HEK293 (cell line): ENCODE measurements at regions not wholly inside any gene's neighbourhood (a gene's known extent, or its start where the extent isn't known, plus 50 kb on each side); places are given as distances from the start of the nearest gene placed in this dataset.

Source experiments
- CTCF ChIA-PET: fragments of 350-600 bp; formaldehyde crosslinking; extraction: SDS; loops from one replicate; lab custom pipeline; 2021; ENCODE audit warnings: antibody characterized with exemption; lab: Yijun Ruan, JAX
- POLR2A ChIA-PET: fragments of 300-600 bp; formaldehyde crosslinking; extraction: SDS; loops from one replicate; lab custom pipeline; 2020; ENCODE audit warnings: antibody characterized with exemption, inconsistent platforms; lab: Yijun Ruan, JAX
- H3K27ac ChIP-seq: fragments of 200-500 bp; sonication (Bioruptor generic); 2 replicates; pipeline ENCODE4 v1.5.1; 2014; ENCODE audit warnings: low read depth, low read length, control low read depth, inconsistent platforms; ENCODE audit errors: extremely low read depth
- H3K36me3 ChIP-seq, 2 experiments: fragments of 200-500 bp in 1 of 2; sonication (Bioruptor generic) in 1 of 2; 1 replicate in 1 of 2; 2 replicates in 1 of 2; pipeline ENCODE4 v1.5.1; 2014 to 2017; ENCODE audit warnings: inconsistent platforms in 2 of 2, low read length in 2 of 2; ENCODE audit not compliant: control insufficient read depth in 2 of 2, insufficient read depth in 1 of 2
- H3K4me1 ChIP-seq: fragments of 200-500 bp; sonication (Bioruptor generic); 2 replicates; pipeline ENCODE4 v1.5.1; 2014; ENCODE audit warnings: mild to moderate bottlenecking, low read length, inconsistent platforms; ENCODE audit not compliant: control insufficient read depth, insufficient read depth
- H3K4me3 ChIP-seq: 2 replicates; pipeline ENCODE4 v1.5.1; 2011; ENCODE audit warnings: low read depth, mild to moderate bottlenecking, control low read depth, low read length, moderate library complexity
- H3K9me3 ChIP-seq: fragments of 200-500 bp; sonication (Bioruptor generic); 2 replicates; pipeline ENCODE4 v1.5.1; 2014; ENCODE audit warnings: low read depth, low read length, inconsistent platforms; ENCODE audit not compliant: control insufficient read depth, insufficient read depth
- INSM2 ChIP-seq: fragments of 450-650 bp; formaldehyde crosslinking; IDR thresholded peaks from 2 replicates; pipeline ENCODE4 v1.5.1; 2016; ENCODE audit warnings: missing biosample characterization, missing genetic modification characterization
- KLF1 ChIP-seq: fragments of 450-650 bp; formaldehyde crosslinking; IDR thresholded peaks from 2 replicates; pipeline ENCODE4 v1.5.1; 2016; ENCODE audit warnings: missing biosample characterization, missing genetic modification characterization
- SALL2 ChIP-seq: fragments of 450-650 bp; formaldehyde crosslinking; IDR thresholded peaks from 2 replicates; pipeline ENCODE4 v1.5.0; 2017; ENCODE audit warnings: missing biosample characterization, mild to moderate bottlenecking, missing genetic modification characterization, borderline replicate concordance
- YY2 ChIP-seq: fragments of 450-650 bp; formaldehyde crosslinking; IDR thresholded peaks from 2 replicates; pipeline ENCODE4 v1.5.1; 2016; ENCODE audit warnings: missing biosample characterization, missing genetic modification characterization
- ZBTB26 ChIP-seq: fragments of 450-650 bp; formaldehyde crosslinking; optimal IDR thresholded peaks from 2 replicates; pipeline ENCODE3; 2016; ENCODE audit warnings: missing biosample characterization, mild to moderate bottlenecking, missing genetic modification characterization
- ZNF138 ChIP-seq: fragments of 450-650 bp; formaldehyde crosslinking; IDR thresholded peaks from 2 replicates; pipeline ENCODE4 v1.5.1; 2016; ENCODE audit warnings: missing biosample characterization, missing genetic modification characterization, borderline replicate concordance
- ZNF174 ChIP-seq: fragments of 450-650 bp; formaldehyde crosslinking; IDR thresholded peaks from 2 replicates; pipeline ENCODE4 v1.5.0; 2017; ENCODE audit warnings: missing biosample characterization, mild to moderate bottlenecking, missing genetic modification characterization
- ZNF26 ChIP-seq: fragments of 450-650 bp; formaldehyde crosslinking; IDR thresholded peaks from 2 replicates; pipeline ENCODE4 v1.5.1; 2016; ENCODE audit warnings: missing biosample characterization, missing genetic modification characterization
- ZNF302 ChIP-seq: fragments of 450-650 bp; formaldehyde crosslinking; IDR thresholded peaks from 2 replicates; pipeline ENCODE4 v1.5.1; 2016; ENCODE audit warnings: missing biosample characterization, missing genetic modification characterization, low read depth
- ZNF426 ChIP-seq: fragments of 450-650 bp; formaldehyde crosslinking; IDR thresholded peaks from 2 replicates; pipeline ENCODE4 v1.5.1; 2017; ENCODE audit warnings: missing biosample characterization, missing genetic modification characterization, mild to moderate bottlenecking, inconsistent platforms, moderate library complexity
- ZNF449 ChIP-seq: fragments of 450-650 bp; formaldehyde crosslinking; IDR thresholded peaks from 2 replicates; pipeline ENCODE4 v1.5.1; 2017; ENCODE audit warnings: missing biosample characterization, mild to moderate bottlenecking, missing genetic modification characterization, moderate library complexity
- ZNF549 ChIP-seq: fragments of 450-650 bp; IDR thresholded peaks from 2 replicates; pipeline ENCODE4 v1.5.1; 2018; ENCODE audit warnings: missing biosample characterization, missing genetic modification characterization, mild to moderate bottlenecking, inconsistent platforms, moderate library complexity
- ZNF626 ChIP-seq: fragments of 450-650 bp; sonication (Bioruptor Pico); formaldehyde crosslinking; IDR thresholded peaks from 2 replicates; pipeline ENCODE4 v1.5.1; 2018; ENCODE audit warnings: missing biosample characterization, missing genetic modification characterization, inconsistent platforms
- TF ChIP-seq, protein P1 (sequence below): fragments of 450-650 bp; formaldehyde crosslinking; IDR thresholded peaks from 2 replicates; pipeline ENCODE4 v1.5.1; 2016; ENCODE audit warnings: missing biosample characterization, missing genetic modification characterization

DNA sequence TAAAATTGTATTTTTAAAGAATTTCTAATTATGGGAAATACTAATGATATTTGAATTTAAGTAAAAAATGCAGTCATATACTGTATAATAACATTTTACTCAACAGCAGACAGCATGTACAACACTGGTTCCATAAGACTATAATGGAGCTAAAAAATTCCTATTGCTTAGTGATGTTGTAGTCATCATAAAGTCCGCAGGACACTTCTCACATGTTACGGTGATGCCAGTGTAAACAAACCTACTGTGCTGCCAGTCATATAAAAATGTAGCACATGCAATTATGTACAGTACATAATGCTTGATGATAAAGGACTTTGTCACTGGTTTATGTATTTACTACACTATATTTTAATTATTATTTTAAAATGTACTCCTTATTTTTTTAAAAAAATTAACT, 629.3 kb downstream of the IPMK start (continued):
- TF ChIP-seq, protein P1, sequence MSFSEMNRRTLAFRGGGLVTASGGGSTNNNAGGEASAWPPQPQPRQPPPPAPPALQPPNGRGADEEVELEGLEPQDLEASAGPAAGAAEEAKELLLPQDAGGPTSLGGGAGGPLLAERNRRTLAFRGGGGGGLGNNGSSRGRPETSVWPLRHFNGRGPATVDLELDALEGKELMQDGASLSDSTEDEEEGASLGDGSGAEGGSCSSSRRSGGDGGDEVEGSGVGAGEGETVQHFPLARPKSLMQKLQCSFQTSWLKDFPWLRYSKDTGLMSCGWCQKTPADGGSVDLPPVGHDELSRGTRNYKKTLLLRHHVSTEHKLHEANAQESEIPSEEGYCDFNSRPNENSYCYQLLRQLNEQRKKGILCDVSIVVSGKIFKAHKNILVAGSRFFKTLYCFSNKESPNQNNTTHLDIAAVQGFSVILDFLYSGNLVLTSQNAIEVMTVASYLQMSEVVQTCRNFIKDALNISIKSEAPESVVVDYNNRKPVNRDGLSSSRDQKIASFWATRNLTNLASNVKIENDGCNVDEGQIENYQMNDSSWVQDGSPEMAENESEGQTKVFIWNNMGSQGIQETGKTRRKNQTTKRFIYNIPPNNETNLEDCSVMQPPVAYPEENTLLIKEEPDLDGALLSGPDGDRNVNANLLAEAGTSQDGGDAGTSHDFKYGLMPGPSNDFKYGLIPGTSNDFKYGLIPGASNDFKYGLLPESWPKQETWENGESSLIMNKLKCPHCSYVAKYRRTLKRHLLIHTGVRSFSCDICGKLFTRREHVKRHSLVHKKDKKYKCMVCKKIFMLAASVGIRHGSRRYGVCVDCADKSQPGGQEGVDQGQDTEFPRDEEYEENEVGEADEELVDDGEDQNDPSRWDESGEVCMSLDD, result no peak
- no peak for TF ChIP-seq KLF1 (tag by site-specific recombination)
- TF ChIP-seq, all 188 proteins: peak for 0

- H3K4me1 ChIP-seq, result no peaks in the 10 kb centered on the region
- TF ChIP-seq ZNF449 (tag by site-specific recombination) (no peak), INSM2 (tag by site-specific recombination) (no peak), ZNF549 (tag by site-specific recombination) (no peak), ZNF138 (tag by site-specific recombination) (no peak), ZNF26 (tag by site-specific recombination) (no peak), ZBTB26 (no peak), YY2 (tag by site-specific recombination) (no peak), SALL2 (tag by site-specific recombination) (no peak), ZNF302 (tag by site-specific recombination) (no peak), ZNF174 (tag by site-specific recombination) (no peak), ZNF426 (tag by site-specific recombination) (no peak), ZNF626 (tag by site-specific recombination) (no peak)
Observed at GRCh38 chr10:57628592-57629284, 639.0 kb downstream of the IPMK start.

More at GRCh38 chr10:57628592-57629284, 639.0 kb downstream of the IPMK start:
- H3K36me3 ChIP-seq, result no peaks in the 10 kb centered on the region
- ChIA-PET POLR2A (no interaction called here), CTCF (no interaction called here)
- H3K27ac ChIP-seq, result no peak overlapping the region
- no peak overlapping the region for H3K4me3 ChIP-seq
- no peaks in the 10 kb centered on the region for H3K9me3 ChIP-seq
